ENCODE measurements at regions not wholly inside any gene's neighbourhood (a gene's known extent, or its start where the extent isn't known, plus 50 kb on each side); places are given as distances from the start of the nearest gene placed in this dataset.

DNA sequence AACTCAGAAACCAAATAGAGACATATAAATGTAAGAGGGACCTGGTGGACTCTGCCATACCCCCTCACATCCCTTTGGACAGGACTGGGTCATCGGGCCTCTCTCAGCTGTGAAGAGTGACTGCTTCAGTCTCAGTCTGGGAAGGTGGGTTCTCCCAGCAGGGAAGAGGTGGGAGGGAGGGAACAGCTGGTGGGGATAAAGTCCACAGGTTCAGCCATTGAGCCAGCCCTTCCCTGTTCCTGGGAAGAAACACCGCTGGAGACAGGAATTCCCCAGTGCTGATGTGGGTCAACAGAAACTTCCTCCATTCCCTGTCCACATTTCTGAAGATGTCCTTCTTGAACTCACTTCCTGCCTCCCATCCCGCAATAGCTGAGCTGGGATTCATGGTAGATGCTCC is 209.2 kb upstream of the PMEPA1 start:
- H3K4me3 ChIP-seq (ENCODE audit: low read depth, low read length) = no peak overlapping the region
- H3K27me3 ChIP-seq (ENCODE audit: insufficient read depth, low read depth, severe bottlenecking) = no peaks in the 10 kb centered on the region
- H3K27ac ChIP-seq = no peak overlapping the region
- H3K36me3 ChIP-seq = no peaks in the 10 kb centered on the region
- no peaks in the 10 kb centered on the region for H3K9me3 ChIP-seq (ENCODE audit: severe bottlenecking)
- DNase-seq = peak; percentile 18
- no peak for TF ChIP-seq CTCF (IDR thresholded peaks at IDR 0.05; ENCODE audit: low read depth, low read length)

DNA sequence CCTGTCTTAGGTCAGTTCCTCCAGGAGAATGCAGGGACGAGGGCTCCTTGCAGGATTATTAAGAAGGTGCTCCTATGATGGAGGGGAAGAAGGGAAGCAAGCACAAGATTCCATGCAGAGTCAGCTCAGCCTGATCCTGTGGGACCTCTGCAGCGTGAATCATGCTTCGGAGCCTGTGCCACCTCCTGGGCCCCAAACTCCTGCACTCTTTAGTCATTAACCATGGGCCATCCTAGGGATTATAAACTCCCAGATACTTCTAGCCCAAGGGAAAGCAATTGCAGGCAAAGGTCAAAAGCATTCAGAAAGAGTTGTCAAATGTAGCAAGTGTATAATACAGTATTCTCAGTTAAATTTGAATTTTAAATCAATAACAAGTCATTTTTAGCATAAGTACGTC is 208.7 kb upstream of the PMEPA1 start:
- H3K4me3 ChIP-seq (ENCODE audit: low read depth, low read length) = no peak overlapping the region
- no peak for DNase-seq
- no peaks in the 10 kb centered on the region for H3K36me3 ChIP-seq

DNA sequence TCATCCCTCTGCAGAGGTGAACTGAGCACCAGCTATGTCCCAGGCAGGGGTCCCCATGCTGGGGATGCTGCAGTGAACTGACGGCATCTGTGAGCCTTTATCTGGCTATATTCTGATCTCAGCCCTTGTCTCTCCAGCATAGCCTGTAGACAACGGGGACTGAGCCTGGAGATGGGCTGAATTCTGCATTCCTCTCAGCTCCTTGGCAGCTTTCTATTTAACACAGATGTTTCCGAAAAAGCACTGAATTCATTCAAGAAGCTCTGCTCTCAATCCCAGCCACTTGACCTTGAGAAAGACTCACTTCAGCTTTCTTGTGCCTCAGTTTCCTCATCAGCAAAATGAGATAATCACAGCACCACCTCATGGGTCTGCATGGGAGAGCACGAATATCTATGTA is 204.4 kb upstream of the PMEPA1 start:
- Histone ChIP-seq H3K27ac (no peak overlapping the region), H3K4me3 (ENCODE audit: low read depth, low read length) (no peak overlapping the region), H3K36me3 (no peaks in the 10 kb centered on the region), H3K27me3 (ENCODE audit: insufficient read depth, low read depth, severe bottlenecking) (no peaks in the 10 kb centered on the region), H3K9me3 (ENCODE audit: severe bottlenecking) (no peaks in the 10 kb centered on the region)
- DNase-seq = no peak
- no peak for TF ChIP-seq CTCF (IDR thresholded peaks at IDR 0.05; ENCODE audit: low read depth, low read length)

More for the DNA sequence above, 208.7 kb upstream of the PMEPA1 start:
- H3K9me3 ChIP-seq (ENCODE audit: severe bottlenecking) = no peaks in the 10 kb centered on the region
- no peak overlapping the region for H3K27ac ChIP-seq
- no peak for TF ChIP-seq CTCF (IDR thresholded peaks at IDR 0.05; ENCODE audit: low read depth, low read length)
- no peaks in the 10 kb centered on the region for H3K27me3 ChIP-seq (ENCODE audit: insufficient read depth, low read depth, severe bottlenecking)

GRCh38 chr20:57913156-57913930 is 203.5 kb upstream of the PMEPA1 start:
- H3K4me3 ChIP-seq (ENCODE audit: low read depth, low read length) = no peak overlapping the region
- no peak for TF ChIP-seq CTCF (IDR thresholded peaks at IDR 0.05; ENCODE audit: low read depth, low read length)
- H3K27me3 ChIP-seq (ENCODE audit: insufficient read depth, low read depth, severe bottlenecking) = no peaks in the 10 kb centered on the region
- DNase-seq = no peak
- H3K9me3 ChIP-seq (ENCODE audit: severe bottlenecking) = no peaks in the 10 kb centered on the region
- H3K27ac ChIP-seq = no peak overlapping the region
- H3K36me3 ChIP-seq = no peaks in the 10 kb centered on the region

DNA sequence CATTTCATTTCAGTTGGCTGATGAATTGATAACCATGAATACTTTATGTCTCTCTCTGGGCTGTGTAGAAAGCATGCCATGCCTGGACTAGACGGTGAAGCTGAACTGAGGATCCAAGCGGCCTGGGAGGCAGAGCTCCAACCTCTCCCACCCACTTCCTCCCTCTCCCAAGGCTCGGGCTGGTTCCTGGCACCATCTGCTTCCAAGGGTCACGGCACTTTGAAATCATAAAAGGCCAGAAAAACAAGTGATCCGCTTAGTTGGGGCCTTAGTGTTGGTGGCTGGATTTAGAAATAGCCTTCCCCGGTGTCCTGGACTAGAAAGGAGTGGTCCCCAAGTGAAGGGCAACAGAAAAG is 202.4 kb upstream of the PMEPA1 start:
- Histone ChIP-seq H3K27ac (no peak overlapping the region; the same call in 1 of the 2 replicates), H3K27me3 (ENCODE audit: insufficient read depth, low read depth, severe bottlenecking) (no peaks in the 10 kb centered on the region), H3K9me3 (ENCODE audit: severe bottlenecking) (no peaks in the 10 kb centered on the region), H3K4me3 (ENCODE audit: low read depth, low read length) (no peak overlapping the region), H3K36me3 (no peaks in the 10 kb centered on the region)
- no peak for TF ChIP-seq CTCF (IDR thresholded peaks at IDR 0.05; ENCODE audit: low read depth, low read length)
- DNase-seq = peak; percentile 52

Measured in WERI-Rb-1 (cell line).